ENCODE measurements at regions not wholly inside any gene's neighbourhood (a gene's known extent, or its start where the extent isn't known, plus 50 kb on each side); places are given as distances from the start of the nearest gene placed in this dataset.

- H3K27me3 ChIP-seq (ENCODE audit: low read depth, low read length) = no peaks in the 10 kb centered on the region
- no peaks in the 10 kb centered on the region for H3K79me2 ChIP-seq (ENCODE audit: low read length)
- H3K9ac ChIP-seq (ENCODE audit: low read length) = no peak overlapping the region
- H3K4me1 ChIP-seq (ENCODE audit: low read length) = no peaks in the 10 kb centered on the region
- no peak overlapping the region for H3K27ac ChIP-seq (ENCODE audit: low read length)
- H3K4me2 ChIP-seq (ENCODE audit: low read length) = no peak overlapping the region
- no peak for TF ChIP-seq CTCF (IDR thresholded peaks at IDR 0.05; ENCODE audit: low read depth, low read length)
- TF ChIP-seq EZH2phosphoT487 (IDR thresholded peaks at IDR 0.05; ENCODE audit: low read depth) = no peak
- no peaks in the 10 kb centered on the region for H4K20me1 ChIP-seq (ENCODE audit: insufficient read depth, low read length)
- 0 out of 2 replicates have a peak, but pooled peaks cover 5% of the 10 kb centered on the region for H3K9me3 ChIP-seq (ENCODE audit: insufficient read depth, low read length)
- H3K4me3 ChIP-seq (ENCODE audit: low read length) = no peak overlapping the region
- H3K36me3 ChIP-seq (replicated peaks; ENCODE audit: low read depth, low read length) = no peaks in the 10 kb centered on the region
- no peak overlapping the region for H2AFZ ChIP-seq (ENCODE audit: low read depth, low read length)
Measured at GRCh38 chr12:90287585-90287984, 578.9 kb upstream of the ATP2B1 start.

GRCh38 chr12:90281154-90281868, 572.7 kb upstream of the ATP2B1 start:
- Histone ChIP-seq H4K20me1 (ENCODE audit: insufficient read depth, low read length) (no peaks in the 10 kb centered on the region), H2AFZ (ENCODE audit: low read depth, low read length) (no peak overlapping the region), H3K9me3 (ENCODE audit: insufficient read depth, low read length) (peaks cover 16% of the 10 kb centered on the region; the same call in 1 of the 2 replicates)

GRCh38 chr12:90280564-90281058, 572.0 kb upstream of the ATP2B1 start:
- Histone ChIP-seq H3K9ac (ENCODE audit: low read length) (no peak overlapping the region), H3K4me1 (ENCODE audit: low read length) (peaks cover 15% of the 10 kb centered on the region; the same call in 1 of the 2 replicates), H3K4me2 (ENCODE audit: low read length) (no peak overlapping the region), H2AFZ (ENCODE audit: low read depth, low read length) (no peak overlapping the region), H3K36me3 (replicated peaks; ENCODE audit: low read depth, low read length) (no peaks in the 10 kb centered on the region), H3K79me2 (ENCODE audit: low read length) (no peaks in the 10 kb centered on the region), H3K4me3 (ENCODE audit: low read length) (no peak overlapping the region), H3K27ac (ENCODE audit: low read length) (peak overlapping the region; percentile 60; the same call in 1 of the 2 replicates), H3K9me3 (ENCODE audit: insufficient read depth, low read length) (peaks cover 16% of the 10 kb centered on the region; the same call in 1 of the 2 replicates), H3K27me3 (ENCODE audit: low read depth, low read length) (no peaks in the 10 kb centered on the region), H4K20me1 (ENCODE audit: insufficient read depth, low read length) (no peaks in the 10 kb centered on the region)
- TF ChIP-seq EZH2phosphoT487 (IDR thresholded peaks at IDR 0.05; ENCODE audit: low read depth) (no peak), CTCF (IDR thresholded peaks at IDR 0.05; ENCODE audit: low read depth, low read length) (no peak)

More at GRCh38 chr12:90281154-90281868, 572.7 kb upstream of the ATP2B1 start:
- H3K27ac ChIP-seq (ENCODE audit: low read length) = peak overlapping the region; percentile 60; the same call in 1 of the 2 replicates
- H3K27me3 ChIP-seq (ENCODE audit: low read depth, low read length) = no peaks in the 10 kb centered on the region
- peaks cover 15% of the 10 kb centered on the region; the same call in 1 of the 2 replicates for H3K4me1 ChIP-seq (ENCODE audit: low read length)
- H3K4me3 ChIP-seq (ENCODE audit: low read length) = no peak overlapping the region
- H3K79me2 ChIP-seq (ENCODE audit: low read length) = no peaks in the 10 kb centered on the region
- H3K4me2 ChIP-seq (ENCODE audit: low read length) = no peak overlapping the region
- no peaks in the 10 kb centered on the region for H3K36me3 ChIP-seq (replicated peaks; ENCODE audit: low read depth, low read length)
- TF ChIP-seq CTCF (IDR thresholded peaks at IDR 0.05; ENCODE audit: low read depth, low read length) (no peak), EZH2phosphoT487 (IDR thresholded peaks at IDR 0.05; ENCODE audit: low read depth) (no peak)
- no peak overlapping the region for H3K9ac ChIP-seq (ENCODE audit: low read length)

- Histone ChIP-seq H3K9me3 (ENCODE audit: insufficient read depth, low read length) (peaks cover 16% of the 10 kb centered on the region; the same call in 1 of the 2 replicates), H2AFZ (ENCODE audit: low read depth, low read length) (no peak overlapping the region), H3K4me2 (ENCODE audit: low read length) (no peak overlapping the region)
Measured at GRCh38 chr12:90280033-90280432, 571.4 kb upstream of the ATP2B1 start.

More at GRCh38 chr12:90280033-90280432, 571.4 kb upstream of the ATP2B1 start:
- Histone ChIP-seq H3K27me3 (ENCODE audit: low read depth, low read length) (no peaks in the 10 kb centered on the region), H4K20me1 (ENCODE audit: insufficient read depth, low read length) (no peaks in the 10 kb centered on the region), H3K79me2 (ENCODE audit: low read length) (no peaks in the 10 kb centered on the region), H3K9ac (ENCODE audit: low read length) (no peak overlapping the region), H3K36me3 (replicated peaks; ENCODE audit: low read depth, low read length) (no peaks in the 10 kb centered on the region), H3K4me1 (ENCODE audit: low read length) (peaks cover 15% of the 10 kb centered on the region; the same call in 1 of the 2 replicates), H3K4me3 (ENCODE audit: low read length) (no peak overlapping the region), H3K27ac (ENCODE audit: low read length) (no peak overlapping the region)
- TF ChIP-seq CTCF (IDR thresholded peaks at IDR 0.05; ENCODE audit: low read depth, low read length) (no peak), EZH2phosphoT487 (IDR thresholded peaks at IDR 0.05; ENCODE audit: low read depth) (no peak)
